Natural killer cell (primary cell): ENCODE measurements at regions not wholly inside any gene's neighbourhood (a gene's known extent, or its start where the extent isn't known, plus 50 kb on each side); places are given as distances from the start of the nearest gene placed in this dataset.

Experiments used
- ATAC-seq, 3 donors: fragments of 150-1000 bp in 2 of 3; fragments of 200-7000 bp in 1 of 3; cut with Tn5 transposase; 1 replicate in 1 of 3; 2 replicates in 2 of 3; pipeline ENCODE4 v1.10.0; 2021; ENCODE audit warnings: mild to moderate bottlenecking in 2 of 3, moderate library complexity in 2 of 3
- DNase-seq, 2 donors: peaks; one replicate each; pipeline versions ENCODE4 v3.0.0 to v3.0.0-alpha.2; 2013 to 2021; ENCODE audit warnings: mixed read lengths in 1 of 2
- H3K27ac ChIP-seq: one replicate; pipeline ENCODE4 v1.5.1; 2013; ENCODE audit warnings: mild to moderate bottlenecking, low read length
- H3K27me3 ChIP-seq: one replicate; pipeline ENCODE4 v1.6.1; 2013; ENCODE audit warnings: low read length; ENCODE audit not compliant: control insufficient read depth, insufficient read depth
- H3K36me3 ChIP-seq: one replicate; pipeline ENCODE4 v1.6.1; 2013; ENCODE audit warnings: low read length; ENCODE audit not compliant: control insufficient read depth, insufficient read depth
- H3K4me1 ChIP-seq: one replicate; pipeline ENCODE4 v1.6.1; 2013; ENCODE audit warnings: low read length; ENCODE audit not compliant: control insufficient read depth, insufficient read depth
- H3K4me3 ChIP-seq: one replicate; pipeline ENCODE4 v1.5.1; 2013; ENCODE audit warnings: low read length
- H3K9me3 ChIP-seq: one replicate; pipeline ENCODE4 v1.6.1; 2013; ENCODE audit warnings: low read length; ENCODE audit not compliant: control insufficient read depth, insufficient read depth
- H3K27ac Mint-ChIP-seq, 2 donors: one replicate each; pipeline ENCODE4 v1.8.0; 2022; ENCODE audit warnings: mild to moderate bottlenecking in 2 of 2, mixed read lengths in 2 of 2, moderate library complexity in 1 of 2
- H3K27me3 Mint-ChIP-seq, 2 donors: one replicate each; pipeline ENCODE4 v1.8.0; 2022; ENCODE audit warnings: low read depth in 2 of 2, mixed read lengths in 2 of 2
- H3K36me3 Mint-ChIP-seq: one replicate; pipeline ENCODE4 v1.8.0; 2022; ENCODE audit warnings: mixed read lengths
- H3K4me1 Mint-ChIP-seq, 2 donors: one replicate each; pipeline ENCODE4 v1.8.0; 2022; ENCODE audit warnings: mixed read lengths in 2 of 2
- H3K4me3 Mint-ChIP-seq: one replicate; pipeline ENCODE4 v1.8.0; 2022; ENCODE audit warnings: mild to moderate bottlenecking, moderate library complexity, mixed read lengths
- H3K9me3 Mint-ChIP-seq, 2 donors: one replicate each; pipeline ENCODE4 v1.8.0; 2022; ENCODE audit warnings: mixed read lengths in 2 of 2
- CTCF ChIP-seq: fragments of 200-600 bp; IDR thresholded peaks from one replicate; pipeline ENCODE4 v1.8.0; 2022; ENCODE audit warnings: antibody characterized with exemption
- WGBS: methylation state at CpG from one replicate; pipeline ENCODE4 v1.1.7; 2013; ENCODE audit warnings: missing lambda C conversion rate; ENCODE audit not compliant: insufficient coverage; 5-methylcytosine and 5-hydroxymethylcytosine counted together
- intact Hi-C: fragments of 100-400 bp; cut with micrococcal nuclease; formaldehyde crosslinking; loops from one replicate; pipeline ENCODE4 v1.14.2; 2022

- H3K36me3 ChIP-seq: no peaks in the 10 kb centered on the region
- Mint-ChIP-seq H3K27ac (no peak overlapping the region), H3K4me3 (no peak overlapping the region), H3K4me1 (no peaks in the 10 kb centered on the region), H3K27me3 (peaks cover 4 to 11% of the 10 kb centered on the region in 2 donors), H3K9me3 (no peaks in the 10 kb centered on the region), H3K36me3 (no peaks in the 10 kb centered on the region)
- no peak overlapping the region for H3K27ac ChIP-seq
- intact Hi-C loops: no loop called here
- WGBS: 94% methylated on average over 3 of the region's 5 CpGs
- no peaks in the 10 kb centered on the region for H3K4me1 ChIP-seq
- DNase-seq (no peak), ATAC-seq (no peak)
- no peak for TF ChIP-seq CTCF
- no peak overlapping the region for H3K4me3 ChIP-seq
- H3K9me3 ChIP-seq: no peaks in the 10 kb centered on the region
- no peaks in the 10 kb centered on the region for H3K27me3 ChIP-seq
These were observed 190.1 kb downstream of the SCP2D1 start for GRCh38 chr20:19003366-19004336.

GRCh38 chr20:19004975-19005374, 191.4 kb downstream of the SCP2D1 start:
- no peak for TF ChIP-seq CTCF
- Histone ChIP-seq H3K27ac (no peak overlapping the region), H3K9me3 (no peaks in the 10 kb centered on the region), H3K4me1 (no peaks in the 10 kb centered on the region), H3K4me3 (no peak overlapping the region), H3K27me3 (no peaks in the 10 kb centered on the region), H3K36me3 (no peaks in the 10 kb centered on the region)
- Mint-ChIP-seq H3K27ac (no peak overlapping the region), H3K4me3 (no peak overlapping the region), H3K9me3 (no peaks in the 10 kb centered on the region), H3K36me3 (no peaks in the 10 kb centered on the region), H3K27me3 (peaks cover 6 to 14% of the 10 kb centered on the region in 2 donors), H3K4me1 (no peaks in the 10 kb centered on the region)
- intact Hi-C loops: no loop called here
- no peak for ATAC-seq
- no peak for DNase-seq
- 86% methylated on average over 6 of the region's 6 CpGs for WGBS

GRCh38 chr20:19008497-19008896, 194.9 kb downstream of the SCP2D1 start:
- Histone ChIP-seq H3K9me3 (no peaks in the 10 kb centered on the region), H3K4me3 (no peak overlapping the region), H3K36me3 (no peaks in the 10 kb centered on the region), H3K27me3 (no peaks in the 10 kb centered on the region), H3K4me1 (no peaks in the 10 kb centered on the region), H3K27ac (no peak overlapping the region)
- TF ChIP-seq CTCF: no peak
- no peaks in the 10 kb centered on the region for H3K4me1 Mint-ChIP-seq
- WGBS: 60% methylated on average over 5 of the region's 5 CpGs
- no peaks in the 10 kb centered on the region for H3K36me3 Mint-ChIP-seq
- peaks cover 11 to 14% of the 10 kb centered on the region in 2 donors for H3K27me3 Mint-ChIP-seq
- intact Hi-C loops: no loop called here
- no peaks in the 10 kb centered on the region for H3K9me3 Mint-ChIP-seq
- DNase-seq (no peak), ATAC-seq (no peak)
- H3K27ac Mint-ChIP-seq: no peak overlapping the region
- no peak overlapping the region for H3K4me3 Mint-ChIP-seq
